ENCODE measurements at regions not wholly inside any gene's neighbourhood (a gene's known extent, or its start where the extent isn't known, plus 50 kb on each side); places are given as distances from the start of the nearest gene placed in this dataset.
"Not testable (repeated sequence)": the region's sequence is repeated elsewhere in the genome, so short reads cannot be mapped to it uniquely, and the experiment has no call there.

- no peaks in the 10 kb centered on the region for H3K27me3 ChIP-seq (ENCODE audit: control insufficient read depth in 1 of 2, insufficient read depth in 2 of 2, low read length in 1 of 2)
- DNase-seq (no peak), ATAC-seq (ENCODE audit: low FRiP score) (no peak)
- intact Hi-C loops (cut with DNase I), result no loop called here
- H3K4me1 ChIP-seq (ENCODE audit: control insufficient read depth in 1 of 2, insufficient read depth in 2 of 2, low read length in 2 of 2), result no peaks in the 10 kb centered on the region
- H3K27ac ChIP-seq (ENCODE audit: low read depth in 1 of 2, low read length in 2 of 2), result no peak overlapping the region
- no peaks in the 10 kb centered on the region for H3K36me3 ChIP-seq (ENCODE audit: control insufficient read depth in 1 of 2, insufficient read depth in 2 of 2, low read length in 1 of 2)
- 93 to 97% methylated on average over 3 of the region's 3 CpGs for WGBS, 2 donors
- H3K9me3 ChIP-seq (ENCODE audit: control insufficient read depth, low read length), result no peaks in the 10 kb centered on the region
- no peak overlapping the region for H3K4me3 ChIP-seq (ENCODE audit: low read length in 2 of 2)
Observed at GRCh38 chr10:121379013-121379412, 219.2 kb downstream of the FGFR2 start.

DNA sequence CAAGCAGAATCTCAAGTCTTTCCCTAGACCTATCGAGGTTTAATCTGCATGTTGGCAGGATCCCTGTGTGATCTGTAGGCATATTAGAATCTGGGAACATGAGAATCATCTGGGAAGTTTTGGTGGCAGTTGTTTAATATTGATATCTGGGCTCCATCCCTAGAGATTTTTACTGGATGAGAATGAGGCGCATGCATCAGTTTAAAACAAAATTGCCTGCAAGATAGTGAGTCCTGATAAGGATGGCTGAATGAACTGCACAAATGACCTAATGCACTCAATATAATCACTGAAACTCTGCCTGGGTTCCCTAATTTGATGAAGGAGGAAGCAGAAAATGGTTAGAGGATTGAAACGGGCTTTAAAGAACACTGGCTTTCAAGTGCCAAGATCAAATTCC is 218.0 kb downstream of the FGFR2 start:
- intact Hi-C loops (cut with DNase I), result no loop called here
- ATAC-seq (ENCODE audit: low FRiP score), result no peak
- WGBS, 2 donors, result 46 to 65% methylated on average over 3 of the region's 3 CpGs
- Histone ChIP-seq H3K27ac (ENCODE audit: low read depth in 1 of 2, low read length in 2 of 2) (no peak overlapping the region), H3K36me3 (ENCODE audit: control insufficient read depth in 1 of 2, insufficient read depth in 2 of 2, low read length in 1 of 2) (no peaks in the 10 kb centered on the region), H3K4me1 (ENCODE audit: control insufficient read depth in 1 of 2, insufficient read depth in 2 of 2, low read length in 2 of 2) (no peaks in the 10 kb centered on the region), H3K4me3 (ENCODE audit: low read length in 2 of 2) (no peak overlapping the region), H3K9me3 (ENCODE audit: control insufficient read depth, low read length) (no peaks in the 10 kb centered on the region), H3K27me3 (ENCODE audit: control insufficient read depth in 1 of 2, insufficient read depth in 2 of 2, low read length in 1 of 2) (no peaks in the 10 kb centered on the region)
- DNase-seq, result no peak

- H3K36me3 ChIP-seq (ENCODE audit: control insufficient read depth in 1 of 2, insufficient read depth in 2 of 2, low read length in 1 of 2); H3K4me1 ChIP-seq (ENCODE audit: control insufficient read depth in 1 of 2, insufficient read depth in 2 of 2, low read length in 2 of 2); DNase-seq; H3K4me3 ChIP-seq (ENCODE audit: low read length in 2 of 2); H3K27me3 ChIP-seq (ENCODE audit: control insufficient read depth in 1 of 2, insufficient read depth in 2 of 2, low read length in 1 of 2); H3K27ac ChIP-seq (ENCODE audit: low read depth in 1 of 2, low read length in 2 of 2); ATAC-seq (ENCODE audit: low FRiP score); intact Hi-C loops (cut with DNase I); H3K9me3 ChIP-seq (ENCODE audit: control insufficient read depth, low read length): not testable (repeated sequence)
- WGBS, 2 donors, result 97% methylated on average over 27 to 33 of the region's 33 CpGs
Observed at GRCh38 chr10:121382029-121382520, 216.2 kb downstream of the FGFR2 start.

DNA sequence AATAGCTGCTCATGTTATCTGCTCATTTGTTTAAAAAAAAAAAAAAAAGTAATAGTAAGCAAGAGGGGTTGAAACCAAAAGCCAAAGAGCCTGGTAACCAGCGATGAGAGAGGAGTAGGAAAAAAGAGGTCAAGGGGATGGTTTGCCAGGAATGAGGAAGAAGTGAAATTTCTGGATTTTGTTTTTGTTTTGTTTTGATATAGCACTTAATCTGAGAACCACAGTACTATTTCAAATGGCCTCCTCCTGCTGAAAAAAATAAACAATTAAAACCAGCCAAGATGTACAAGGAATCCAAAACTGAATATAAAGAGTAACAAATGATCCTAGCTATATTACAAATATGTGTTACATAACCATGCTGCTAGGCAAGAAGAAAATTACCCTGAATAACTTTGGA is 213.1 kb downstream of the FGFR2 start:
- no peak for ATAC-seq (ENCODE audit: low FRiP score)
- no peaks in the 10 kb centered on the region for H3K36me3 ChIP-seq (ENCODE audit: control insufficient read depth in 1 of 2, insufficient read depth in 2 of 2, low read length in 1 of 2)

GRCh38 chr10:121392657-121393056 is 205.6 kb downstream of the FGFR2 start:
- no peak for ATAC-seq (ENCODE audit: low FRiP score)
- DNase-seq, result no peak

More for the DNA sequence above, 213.1 kb downstream of the FGFR2 start:
- H3K27ac ChIP-seq (ENCODE audit: low read depth in 1 of 2, low read length in 2 of 2), result no peak overlapping the region
- intact Hi-C loops (cut with DNase I), result no loop called here
- WGBS, 2 donors, result 86 to 94% methylated on average over 1 of the region's 1 CpG
- H3K4me3 ChIP-seq (ENCODE audit: low read length in 2 of 2), result no peak overlapping the region
- no peaks in the 10 kb centered on the region for H3K9me3 ChIP-seq (ENCODE audit: control insufficient read depth, low read length)
- no peaks in the 10 kb centered on the region for H3K4me1 ChIP-seq (ENCODE audit: control insufficient read depth in 1 of 2, insufficient read depth in 2 of 2, low read length in 2 of 2)
- no peaks in the 10 kb centered on the region for H3K27me3 ChIP-seq (ENCODE audit: control insufficient read depth in 1 of 2, insufficient read depth in 2 of 2, low read length in 1 of 2)
- DNase-seq, result no peak

DNA sequence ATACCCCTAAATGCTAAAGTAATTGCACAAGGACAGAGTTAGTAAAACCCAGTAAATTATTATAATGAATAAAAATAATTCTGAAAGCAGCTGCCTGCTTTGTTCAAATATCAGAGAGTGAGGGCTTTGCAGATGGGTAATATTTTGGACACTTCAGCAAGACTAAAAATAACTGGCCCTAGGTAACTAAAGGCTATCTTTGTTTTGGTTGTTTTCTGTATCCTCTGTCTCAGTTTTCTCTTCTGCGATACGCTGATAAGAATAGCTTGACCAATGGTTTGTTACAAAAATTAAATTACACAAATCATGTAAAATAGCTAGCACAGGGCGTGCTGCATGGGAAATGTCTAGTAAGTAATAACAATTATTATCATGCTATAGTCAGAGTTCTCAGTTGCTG is 204.7 kb downstream of the FGFR2 start:
- 81 to 82% methylated on average over 3 of the region's 3 CpGs for WGBS, 2 donors
- Histone ChIP-seq H3K9me3 (ENCODE audit: control insufficient read depth, low read length) (peaks cover 2% of the 10 kb centered on the region), H3K27ac (ENCODE audit: low read depth in 1 of 2, low read length in 2 of 2) (no peak overlapping the region), H3K27me3 (ENCODE audit: control insufficient read depth in 1 of 2, insufficient read depth in 2 of 2, low read length in 1 of 2) (no peaks in the 10 kb centered on the region), H3K36me3 (ENCODE audit: control insufficient read depth in 1 of 2, insufficient read depth in 2 of 2, low read length in 1 of 2) (no peaks in the 10 kb centered on the region), H3K4me1 (ENCODE audit: control insufficient read depth in 1 of 2, insufficient read depth in 2 of 2, low read length in 2 of 2) (no peaks in the 10 kb centered on the region), H3K4me3 (ENCODE audit: low read length in 2 of 2) (no peak overlapping the region)
- DNase-seq (no peak), ATAC-seq (ENCODE audit: low FRiP score) (no peak)
- intact Hi-C loops (cut with DNase I), result no loop called here

More at GRCh38 chr10:121392657-121393056, 205.6 kb downstream of the FGFR2 start:
- Histone ChIP-seq H3K4me3 (ENCODE audit: low read length in 2 of 2) (no peak overlapping the region), H3K4me1 (ENCODE audit: control insufficient read depth in 1 of 2, insufficient read depth in 2 of 2, low read length in 2 of 2) (no peaks in the 10 kb centered on the region), H3K27me3 (ENCODE audit: control insufficient read depth in 1 of 2, insufficient read depth in 2 of 2, low read length in 1 of 2) (no peaks in the 10 kb centered on the region), H3K9me3 (ENCODE audit: control insufficient read depth, low read length) (peaks cover 2% of the 10 kb centered on the region), H3K27ac (ENCODE audit: low read depth in 1 of 2, low read length in 2 of 2) (no peak overlapping the region), H3K36me3 (ENCODE audit: control insufficient read depth in 1 of 2, insufficient read depth in 2 of 2, low read length in 1 of 2) (no peaks in the 10 kb centered on the region)
- intact Hi-C loops (cut with DNase I), result no loop called here
- WGBS, 2 donors, result 75 to 81% methylated on average over 6 of the region's 6 CpGs

GRCh38 chr10:121400507-121400906 is 197.7 kb downstream of the FGFR2 start:
- intact Hi-C loops (cut with DNase I), result not testable (repeated sequence)

DNA sequence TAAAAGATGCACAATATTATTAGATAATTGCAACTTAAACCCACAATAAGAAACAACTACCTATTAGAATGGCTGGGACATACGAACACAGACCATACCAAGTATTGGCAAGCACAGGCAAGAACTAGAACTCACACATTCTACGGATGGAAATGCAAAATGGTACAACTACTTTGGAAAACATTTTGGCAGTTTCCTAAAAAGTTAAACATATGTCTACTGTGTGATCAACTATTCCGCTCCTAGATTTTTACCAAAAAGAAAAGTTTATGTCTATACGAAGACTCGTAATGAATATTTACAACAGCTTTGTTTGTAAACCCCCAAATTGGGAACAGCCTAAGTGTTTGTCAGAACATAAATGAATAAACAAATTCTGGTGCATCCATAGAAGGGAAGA is 194.7 kb downstream of the FGFR2 start:
- H3K4me3 ChIP-seq (ENCODE audit: low read length in 2 of 2), result no peak overlapping the region
- no peak overlapping the region for H3K27ac ChIP-seq (ENCODE audit: low read depth in 1 of 2, low read length in 2 of 2)
- ATAC-seq (ENCODE audit: low FRiP score) (no peak), DNase-seq (no peak)
- no peaks in the 10 kb centered on the region for H3K4me1 ChIP-seq (ENCODE audit: control insufficient read depth in 1 of 2, insufficient read depth in 2 of 2, low read length in 2 of 2)
- no peaks in the 10 kb centered on the region for H3K9me3 ChIP-seq (ENCODE audit: control insufficient read depth, low read length)
- WGBS, 2 donors, result 95 to 96% methylated on average over 5 of the region's 5 CpGs
- no peaks in the 10 kb centered on the region for H3K27me3 ChIP-seq (ENCODE audit: control insufficient read depth in 1 of 2, insufficient read depth in 2 of 2, low read length in 1 of 2)
- intact Hi-C loops (cut with DNase I), result no loop called here
- H3K36me3 ChIP-seq (ENCODE audit: control insufficient read depth in 1 of 2, insufficient read depth in 2 of 2, low read length in 1 of 2), result no peaks in the 10 kb centered on the region

More at GRCh38 chr10:121400507-121400906, 197.7 kb downstream of the FGFR2 start:
- not testable (repeated sequence) for H3K4me3 ChIP-seq (ENCODE audit: low read length in 2 of 2); ATAC-seq (ENCODE audit: low FRiP score); H3K4me1 ChIP-seq (ENCODE audit: control insufficient read depth in 1 of 2, insufficient read depth in 2 of 2, low read length in 2 of 2); H3K27ac ChIP-seq (ENCODE audit: low read depth in 1 of 2, low read length in 2 of 2); H3K36me3 ChIP-seq (ENCODE audit: control insufficient read depth in 1 of 2, insufficient read depth in 2 of 2, low read length in 1 of 2); H3K9me3 ChIP-seq (ENCODE audit: control insufficient read depth, low read length); DNase-seq; H3K27me3 ChIP-seq (ENCODE audit: control insufficient read depth in 1 of 2, insufficient read depth in 2 of 2, low read length in 1 of 2)
- WGBS, 2 donors, result 97% methylated on average over 3 of the region's 4 CpGs

DNA sequence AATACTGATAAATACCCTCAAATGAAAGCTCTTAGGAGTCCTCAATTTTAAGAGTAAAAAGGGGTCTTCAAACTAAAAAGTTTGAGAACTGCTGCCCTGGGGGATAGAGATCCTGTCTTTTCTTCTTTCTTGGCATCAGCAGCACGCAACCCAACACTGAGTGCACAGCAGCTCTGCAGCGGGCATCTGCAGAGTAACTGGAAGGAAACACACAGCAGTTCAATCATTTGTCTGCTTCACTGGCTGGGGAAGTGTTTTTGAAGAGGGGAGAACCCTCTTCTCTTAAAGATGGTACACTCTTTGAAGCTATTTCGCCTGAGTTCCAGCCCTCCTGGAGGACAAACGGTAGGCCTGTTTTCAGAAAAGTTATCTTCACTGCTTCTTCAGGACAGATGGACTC is 193.6 kb downstream of the FGFR2 start:
- no peak overlapping the region for H3K4me3 ChIP-seq (ENCODE audit: low read length in 2 of 2)
- no peaks in the 10 kb centered on the region for H3K27me3 ChIP-seq (ENCODE audit: control insufficient read depth in 1 of 2, insufficient read depth in 2 of 2, low read length in 1 of 2)
- ATAC-seq (ENCODE audit: low FRiP score), result no peak
- H3K27ac ChIP-seq (ENCODE audit: low read depth in 1 of 2, low read length in 2 of 2), result no peak overlapping the region
- 92 to 94% methylated on average over 4 of the region's 4 CpGs for WGBS, 2 donors
- H3K9me3 ChIP-seq (ENCODE audit: control insufficient read depth, low read length), result no peaks in the 10 kb centered on the region
- no peaks in the 10 kb centered on the region for H3K4me1 ChIP-seq (ENCODE audit: control insufficient read depth in 1 of 2, insufficient read depth in 2 of 2, low read length in 2 of 2)
- no peak for DNase-seq
- intact Hi-C loops (cut with DNase I), result no loop called here
- no peaks in the 10 kb centered on the region for H3K36me3 ChIP-seq (ENCODE audit: control insufficient read depth in 1 of 2, insufficient read depth in 2 of 2, low read length in 1 of 2)

Data from aorta (tissue), 5 donors.